K562 (cell line): ENCODE measurements at regions not wholly inside any gene's neighbourhood (a gene's known extent, or its start where the extent isn't known, plus 50 kb on each side); places are given as distances from the start of the nearest gene placed in this dataset.

Experiments
- ATAC-seq: fragments of 200-7000 bp; cut with Tn5 transposase; 3 replicates; pipeline ENCODE4 v1.9.1; 2020; ENCODE audit warnings: moderate library complexity
- BruUV-seq: library from RNA; stranded (reverse); fragments of 400-500 nt; replicated peaks from 2 replicates; lab custom pipeline; 2021; lab: Mats Ljungman, UMichigan
- CTCF ChIA-PET: fragments of 300-600 bp; formaldehyde crosslinking; extraction: SDS; loops from one replicate; lab custom pipeline; 2021; ENCODE audit warnings: low intra/inter-chr PET ratio; lab: Yijun Ruan, JAX
- POLR2A ChIA-PET: fragments of 300-600, 350-650 bp; sonication (Branson Sonifier 250); formaldehyde crosslinking; extraction: SDS; loops from one replicate; lab custom pipeline; 2021; ENCODE audit warnings: antibody characterized with exemption, inconsistent platforms; lab: Yijun Ruan, JAX
- DNase-seq, 4 experiments: peaks; one replicate each; pipeline versions ENCODE4 v3.0.0 to v3.0.0-alpha.2; 2011 to 2018; ENCODE audit warnings: low spot score in 3 of 4, mixed read lengths in 3 of 4; ENCODE audit errors: extremely low read depth in 1 of 4
- FAIRE-seq: peaks from 2 replicates; lab custom pipeline; 2011; peaks lifted over from hg19 to GRCh38; lab: Jason Lieb, UNC
- H2AFZ ChIP-seq: 2 replicates; pipeline ENCODE4 v1.6.0; 2011; ENCODE audit warnings: low read depth, low read length, control low read depth, inconsistent platforms
- H3K27ac ChIP-seq: fragments of 200-600 bp; 3 replicates; pipeline ENCODE4 v1.8.0; 2011; ENCODE audit warnings: low read depth, mild to moderate bottlenecking, control low read depth, inconsistent platforms, low read length, moderate library complexity, mixed read lengths; ENCODE audit errors: extremely low read depth
- H3K27me3 ChIP-seq, 2 experiments: fragments of 300-600 bp in 1 of 2; 2 replicates in 1 of 2; 3 replicates in 1 of 2; pipeline versions ENCODE4 v1.6.0 to v1.8.0; 2011; ENCODE audit warnings: inconsistent platforms in 2 of 2, low read length in 2 of 2, mild to moderate bottlenecking in 1 of 2, mixed read lengths in 1 of 2, moderate library complexity in 1 of 2; ENCODE audit not compliant: control insufficient read depth in 2 of 2, insufficient read depth in 2 of 2
- H3K36me3 ChIP-seq: fragments of 300-600 bp; 3 replicates; pipeline ENCODE4 v1.8.0; 2011; ENCODE audit warnings: mild to moderate bottlenecking, low read length, inconsistent platforms; ENCODE audit not compliant: control insufficient read depth, insufficient read depth
- H3K4me1 ChIP-seq, 2 experiments: fragments of 200-600 bp in 1 of 2; replicated peaks in 1 of 2; 2 replicates in 1 of 2; 3 replicates in 1 of 2; pipeline versions ENCODE4 v1.5.1 to v1.8.0; 2011; ENCODE audit warnings: inconsistent platforms in 2 of 2, low read length in 2 of 2, mild to moderate bottlenecking in 1 of 2, mixed read lengths in 1 of 2, moderate library complexity in 1 of 2; ENCODE audit not compliant: control insufficient read depth in 2 of 2, insufficient read depth in 2 of 2
- H3K4me2 ChIP-seq: 2 replicates; pipeline ENCODE4 v1.6.1; 2011; ENCODE audit warnings: low read length, control low read depth, inconsistent platforms, mixed read lengths; ENCODE audit not compliant: insufficient read depth
- H3K4me3 ChIP-seq: fragments of 200-600 bp; sonication (generic), shearing (Covaris generic); 2 replicates; pipeline ENCODE4 v1.5.1; 2016; ENCODE audit warnings: control low read depth, inconsistent platforms
- H3K79me2 ChIP-seq: fragments of 200-600 bp; 3 replicates; pipeline ENCODE4 v1.8.0; 2011; ENCODE audit warnings: low read length, inconsistent platforms; ENCODE audit not compliant: control insufficient read depth, insufficient read depth
- H3K9ac ChIP-seq, 2 experiments: 2 replicates each; pipeline versions ENCODE4 v1.6.0 to v1.6.1; 2011; ENCODE audit warnings: low read depth in 2 of 2, low read length in 2 of 2, control low read depth in 1 of 2, inconsistent platforms in 1 of 2, mild to moderate bottlenecking in 1 of 2, mixed read lengths in 1 of 2; ENCODE audit not compliant: insufficient read depth in 1 of 2
- H3K9me1 ChIP-seq: one replicate; pipeline ENCODE4 v1.6.0; 2011; ENCODE audit warnings: inconsistent platforms, mild to moderate bottlenecking, low read length, moderate library complexity; ENCODE audit not compliant: control insufficient read depth, insufficient read depth
- H3K9me3 ChIP-seq: replicated peaks from 2 replicates; pipeline ENCODE4 v1.5.1; 2011; ENCODE audit warnings: low read depth, low read length, inconsistent platforms; ENCODE audit not compliant: control insufficient read depth, insufficient read depth
- H4K20me1 ChIP-seq: replicated peaks from 2 replicates; pipeline ENCODE4 v1.6.1; 2011; ENCODE audit warnings: low read length, inconsistent platforms, mixed read lengths; ENCODE audit not compliant: control insufficient read depth, insufficient read depth
- FOXK2 ChIP-seq, 2 experiments: fragments of 450-650 bp; IDR thresholded peaks in 1 of 2; conservative IDR thresholded peaks in 1 of 2; 2 replicates each; pipeline ENCODE4 v1.6.1; 2016; ENCODE audit warnings: low read depth in 2 of 2, mild to moderate bottlenecking in 1 of 2
- KAT8 ChIP-seq: fragments of 450-650 bp; IDR thresholded peaks from 2 replicates; pipeline ENCODE4 v1.6.1; 2016; ENCODE audit warnings: low read depth, mild to moderate bottlenecking
- LARP7 ChIP-seq: fragments of 450-650 bp; IDR thresholded peaks from 2 replicates; pipeline ENCODE4 v1.6.1; 2016
- MTF1 ChIP-seq: fragments of 250-450 bp; sonication (Bioruptor Pico); IDR thresholded peaks from 2 replicates; pipeline ENCODE4 v1.9.0; 2021; ENCODE audit warnings: moderate library complexity, mild to moderate bottlenecking, inconsistent platforms, borderline replicate concordance
- NFYB ChIP-seq: IDR thresholded peaks from 2 replicates; pipeline ENCODE4 v1.6.1; 2011; ENCODE audit warnings: mild to moderate bottlenecking, moderate library complexity; ENCODE audit not compliant: insufficient read length; ENCODE audit errors: extremely low read depth
- SMAD4 ChIP-seq: fragments of 250-450 bp; sonication (Bioruptor Pico); conservative IDR thresholded peaks from 2 replicates; pipeline ENCODE4 v1.8.0; 2021; ENCODE audit warnings: inconsistent platforms, mild to moderate bottlenecking, moderate library complexity
- SPI1 ChIP-seq: IDR thresholded peaks from 2 replicates; pipeline ENCODE4 v1.6.1; 2011; ENCODE audit warnings: low read depth, low read length, control low read depth, borderline replicate concordance
- STAG1 ChIP-seq: sonication (generic); formaldehyde crosslinking; IDR thresholded peaks from 2 replicates; pipeline ENCODE4 v1.5.0; 2020; ENCODE audit warnings: missing genetic modification reagents, borderline replicate concordance
- TCF15 ChIP-seq: fragments of 250-450 bp; sonication (Bioruptor Pico); IDR thresholded peaks from 2 replicates; pipeline ENCODE4 v1.8.0; 2022; ENCODE audit warnings: moderate library complexity, mild to moderate bottlenecking, inconsistent platforms
- U2AF2 ChIP-seq: fragments of 200-400 bp; formaldehyde crosslinking; optimal IDR thresholded peaks from 2 replicates; pipeline ENCODE3; 2017; ENCODE audit warnings: low read depth, mild to moderate bottlenecking, low read length
- ZFP30 ChIP-seq: fragments of 250-450 bp; sonication (Bioruptor Pico); IDR thresholded peaks from 2 replicates; pipeline ENCODE4 v1.8.0; 2022; ENCODE audit warnings: moderate library complexity, mild to moderate bottlenecking, inconsistent platforms, borderline replicate concordance
- ZNF165 ChIP-seq: fragments of 250-450 bp; sonication (Bioruptor Pico); IDR thresholded peaks from 2 replicates; pipeline ENCODE4 v1.4.0; 2020; ENCODE audit warnings: borderline replicate concordance
- ZNF76 ChIP-seq: fragments of 250-450 bp; sonication (Bioruptor Pico); IDR thresholded peaks from 2 replicates; pipeline ENCODE4 v1.4.0; 2020; ENCODE audit warnings: mild to moderate bottlenecking, moderate library complexity, borderline replicate concordance
- ZZZ3 ChIP-seq: fragments of 450-650 bp; IDR thresholded peaks from 2 replicates; pipeline ENCODE4 v1.6.1; 2016; ENCODE audit warnings: antibody characterized with exemption, mild to moderate bottlenecking, moderate library complexity
- in situ Hi-C: fragments of 300-500 bp; cut with MboI; formaldehyde crosslinking; loops from 4 replicates; pipeline ENCODE4 v1.15.0; 2018; ENCODE audit warnings: inconsistent platforms, mixed read lengths
- intact Hi-C: fragments of 100-400 bp; cut with micrococcal nuclease; formaldehyde crosslinking; loops from 2 replicates; pipeline ENCODE4 v1.14.2; 2022

GRCh38 chr3:18071833-18072232 lies 329.4 kb upstream of the TBC1D5 start:
- TF ChIP-seq MTF1 (CRISPR knock-in tag), result no peak
- TF ChIP-seq STAG1 (CRISPR knock-in tag), result no peak
- TF ChIP-seq NFYB, result no peak
- TF ChIP-seq ZNF165 (CRISPR knock-in tag), result no peak
- TF ChIP-seq U2AF2, result no peak
- TF ChIP-seq ZFP30 (CRISPR knock-in tag), result no peak
- TF ChIP-seq FOXK2 (conservative IDR thresholded peaks at IDR 0.05 in 1 of 2, IDR thresholded peaks at IDR 0.05 in 1 of 2; ENCODE audit: low read depth in 2 of 2), result no peak
- TF ChIP-seq LARP7, result no peak
- TF ChIP-seq TCF15 (CRISPR knock-in tag), result no peak
- TF ChIP-seq SMAD4 (CRISPR knock-in tag), result no peak
- TF ChIP-seq KAT8, result no peak
- TF ChIP-seq ZZZ3, result no peak
- TF ChIP-seq ZNF76 (CRISPR knock-in tag), result no peak
- TF ChIP-seq SPI1, result no peak
- FAIRE-seq, result no peak
- POLR2A ChIA-PET, result no interaction called here
- Histone ChIP-seq H3K4me3 (no peak overlapping the region), H3K27ac (no peak overlapping the region), H3K9ac (no peak overlapping the region), H3K9me1 (no peaks in the 10 kb centered on the region), H3K79me2 (no peaks in the 10 kb centered on the region), H4K20me1 (no peaks in the 10 kb centered on the region), H3K9me3 (no peaks in the 10 kb centered on the region), H2AFZ (no peak overlapping the region), H3K27me3 (no peaks in the 10 kb centered on the region), H3K36me3 (no peaks in the 10 kb centered on the region), H3K4me1 (no peaks in the 10 kb centered on the region), H3K4me2 (no peak overlapping the region)
- DNase-seq, result no peak
- CTCF ChIA-PET, result no interaction called here
- BruUV-seq, result no TSS peak
- in situ Hi-C loops, result no loop called here
- intact Hi-C loops, result no loop called here
- ATAC-seq, result no peak
